NB4 (cell line): ENCODE measurements at regions not wholly inside any gene's neighbourhood (a gene's known extent, or its start where the extent isn't known, plus 50 kb on each side); places are given as distances from the start of the nearest gene placed in this dataset.

Source experiments
- CTCF ChIP-seq: IDR thresholded peaks from one replicate; pipeline ENCODE4 v1.5.1; 2012; ENCODE audit warnings: low read depth, low read length
- MAX ChIP-seq: IDR thresholded peaks from 2 replicates; pipeline ENCODE4 v1.6.1; 2011; ENCODE audit warnings: low read depth, low read length
- MYC ChIP-seq: IDR thresholded peaks from 2 replicates; pipeline ENCODE4 v1.6.1; 2011; ENCODE audit warnings: low read depth, low read length
- POLR2A ChIP-seq: IDR thresholded peaks from 2 replicates; pipeline ENCODE4 v1.6.1; 2011; ENCODE audit warnings: mild to moderate bottlenecking; ENCODE audit not compliant: insufficient read length; ENCODE audit errors: extremely low read depth

GRCh38 chr16:17753434-17753833, 282.7 kb upstream of the XYLT1 start:
- TF ChIP-seq CTCF (no peak), POLR2A (no peak), MYC (no peak), MAX (no peak)
